LHCN-M2 (cell line): ENCODE measurements at regions not wholly inside any gene's neighbourhood (a gene's known extent, or its start where the extent isn't known, plus 50 kb on each side); places are given as distances from the start of the nearest gene placed in this dataset.
"Not testable (repeated sequence)": the region's sequence is repeated elsewhere in the genome, so short reads cannot be mapped to it uniquely, and the experiment has no call there.

Experiments
- DNase-seq: peaks from one replicate; pipeline ENCODE4 v3.0.0-alpha.2; 2012; ENCODE audit warnings: low read depth

- DNase-seq = no peak
These were observed 615.6 kb downstream of the CENPC start for GRCh38 chr4:66929748-66930147.

GRCh38 chr4:66928881-66929280, 616.4 kb downstream of the CENPC start:
- not testable (repeated sequence) for DNase-seq

- no peak for DNase-seq
These were observed 617.4 kb downstream of the CENPC start for GRCh38 chr4:66927937-66928336.

- no peak for DNase-seq
These were observed 618.6 kb downstream of the CENPC start for GRCh38 chr4:66926687-66927086.

- DNase-seq = no peak
These were observed 622.0 kb downstream of the CENPC start for GRCh38 chr4:66923081-66923865.

- no peak for DNase-seq
These were observed 623.9 kb downstream of the CENPC start for GRCh38 chr4:66921433-66921832.

GRCh38 chr4:66920514-66920913, 624.8 kb downstream of the CENPC start:
- DNase-seq = no peak

- DNase-seq = peak; percentile 90
These were observed 633.4 kb downstream of the CENPC start for GRCh38 chr4:66911880-66912279.

- DNase-seq = no peak
These were observed 639.0 kb downstream of the CENPC start for GRCh38 chr4:66906314-66906713.

GRCh38 chr4:66899422-66900065, 645.8 kb downstream of the CENPC start:
- DNase-seq = no peak

- no peak for DNase-seq
These were observed 651.5 kb downstream of the CENPC start for GRCh38 chr4:66893807-66894206.

- DNase-seq = no peak
These were observed 658.2 kb downstream of the CENPC start for GRCh38 chr4:66887061-66887460.

GRCh38 chr4:66885501-66886165, 659.7 kb downstream of the CENPC start:
- peak; percentile 36 for DNase-seq

GRCh38 chr4:66876946-66877345, 668.4 kb downstream of the CENPC start:
- no peak for DNase-seq

GRCh38 chr4:66872661-66873060, 672.6 kb downstream of the CENPC start:
- DNase-seq = no peak

- DNase-seq = no peak
These were observed 681.8 kb downstream of the CENPC start for GRCh38 chr4:66863481-66863880.

GRCh38 chr4:66855956-66856355, 689.3 kb downstream of the CENPC start:
- peak; percentile 64 for DNase-seq

GRCh38 chr4:66853845-66854244, 691.5 kb downstream of the CENPC start:
- no peak for DNase-seq

GRCh38 chr4:66852843-66853242, 692.5 kb downstream of the CENPC start:
- no peak for DNase-seq

- DNase-seq = no peak
These were observed 695.7 kb downstream of the CENPC start for GRCh38 chr4:66849596-66849995.

- no peak for DNase-seq
These were observed 702.6 kb downstream of the CENPC start for GRCh38 chr4:66842724-66843088.

GRCh38 chr4:66842026-66842723, 703.1 kb downstream of the CENPC start:
- DNase-seq = no peak
